Lower leg skin (tissue), 3 donors: ENCODE measurements at regions not wholly inside any gene's neighbourhood (a gene's known extent, or its start where the extent isn't known, plus 50 kb on each side); places are given as distances from the start of the nearest gene placed in this dataset.

Experiments
- CTCF ChIP-seq, 3 donors: fragments of 450-650 bp; IDR thresholded peaks; one replicate each; pipeline ENCODE4 v1.5.1; 2016; ENCODE audit warnings: antibody characterized with exemption in 3 of 3, mild to moderate bottlenecking in 3 of 3, moderate library complexity in 2 of 3
- POLR2A ChIP-seq, 2 donors: fragments of 450-650 bp; IDR thresholded peaks; one replicate each; pipeline ENCODE4 v1.6.1; 2016 to 2017; ENCODE audit warnings: antibody characterized with exemption in 2 of 2, mild to moderate bottlenecking in 1 of 2, moderate library complexity in 1 of 2

GRCh38 chr13:94886191-94886590 lies 173.8 kb upstream of the SOX21 start:
- TF ChIP-seq POLR2A (IDR thresholded peaks at IDR 0.05) (no peak), CTCF (IDR thresholded peaks at IDR 0.05) (no peak)
